Osteoblast (primary cell): ENCODE measurements at regions not wholly inside any gene's neighbourhood (a gene's known extent, or its start where the extent isn't known, plus 50 kb on each side); places are given as distances from the start of the nearest gene placed in this dataset.

ENCODE experiments used
- DNase-seq: peaks from one replicate; pipeline ENCODE4 v3.0.0; 2011; ENCODE audit warnings: low spot score, mixed read lengths; ENCODE audit not compliant: insufficient read length; ENCODE audit errors: missing footprints
- H2AFZ ChIP-seq: 2 replicates; pipeline ENCODE4 v1.6.0; 2011; ENCODE audit warnings: mild to moderate bottlenecking, low read length
- H3K27ac ChIP-seq: 2 replicates; pipeline ENCODE4 v1.5.1; 2011; ENCODE audit warnings: mild to moderate bottlenecking, low read depth, low read length, moderate library complexity
- H3K27me3 ChIP-seq: 2 replicates; pipeline ENCODE4 v1.6.0; 2012; ENCODE audit warnings: mild to moderate bottlenecking, control low read depth, inconsistent platforms, low read length, moderate library complexity; ENCODE audit not compliant: insufficient read depth
- H3K36me3 ChIP-seq: 2 replicates; pipeline ENCODE4 v1.5.1; 2011; ENCODE audit warnings: mild to moderate bottlenecking, low read length, control low read depth, moderate library complexity; ENCODE audit not compliant: insufficient read depth
- H3K4me1 ChIP-seq: 2 replicates; pipeline ENCODE4 v1.5.1; 2011; ENCODE audit warnings: mild to moderate bottlenecking, low read length, control low read depth, moderate library complexity; ENCODE audit not compliant: insufficient read depth
- H3K4me2 ChIP-seq: 2 replicates; pipeline ENCODE4 v1.6.0; 2011; ENCODE audit warnings: mild to moderate bottlenecking, low read length; ENCODE audit not compliant: insufficient read depth
- H3K4me3 ChIP-seq: fragments of 200-600 bp; sonication (generic); 3 replicates; pipeline ENCODE4 v1.5.1; 2012; ENCODE audit warnings: mild to moderate bottlenecking, low read length, inconsistent platforms; ENCODE audit not compliant: insufficient read depth
- H3K79me2 ChIP-seq: 2 replicates; pipeline ENCODE4 v1.6.0; 2012; ENCODE audit warnings: mild to moderate bottlenecking, low read length, control low read depth, inconsistent platforms; ENCODE audit not compliant: insufficient read depth
- H3K9me3 ChIP-seq: 2 replicates; pipeline ENCODE4 v1.5.1; 2011; ENCODE audit warnings: low read depth, low read length, control low read depth
- H4K20me1 ChIP-seq: 2 replicates; pipeline ENCODE4 v1.6.0; 2012; ENCODE audit warnings: mild to moderate bottlenecking, low read length, control low read depth; ENCODE audit not compliant: insufficient read depth
- TF ChIP-seq, protein P1 (sequence below): IDR thresholded peaks from 2 replicates; pipeline ENCODE4 v1.5.1; 2011; ENCODE audit warnings: mild to moderate bottlenecking, low read depth, low read length, moderate library complexity; ENCODE audit errors: extremely low read depth

DNA sequence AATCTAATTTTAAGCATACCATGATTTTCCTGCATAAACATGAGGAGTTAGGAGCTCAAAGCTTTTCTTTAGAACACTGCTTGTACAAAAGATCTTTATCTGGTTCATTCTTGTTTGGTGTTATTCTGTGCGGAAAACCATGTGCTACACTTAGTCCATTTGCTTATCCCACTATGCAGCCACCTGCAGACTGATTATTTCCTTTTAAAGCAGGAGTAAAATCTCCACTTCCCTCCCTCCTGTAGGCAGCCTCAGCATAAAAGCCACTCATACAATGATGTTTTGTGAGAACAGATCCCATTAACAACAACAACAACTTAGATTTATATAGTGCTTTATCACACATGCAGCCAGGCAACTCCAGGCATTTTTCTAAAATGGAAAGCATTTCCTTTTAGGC, 355.3 kb upstream of the NEGR1 start:
- Histone ChIP-seq H3K9me3 (no peaks in the 10 kb centered on the region), H4K20me1 (no peaks in the 10 kb centered on the region), H2AFZ (no peak overlapping the region), H3K4me1 (peaks cover 22% of the 10 kb centered on the region), H3K27me3 (no peaks in the 10 kb centered on the region), H3K36me3 (no peaks in the 10 kb centered on the region), H3K79me2 (no peaks in the 10 kb centered on the region), H3K27ac (no peak overlapping the region), H3K4me3 (no peak overlapping the region), H3K4me2 (no peak overlapping the region)
- no peak for DNase-seq
- TF ChIP-seq, protein P1, sequence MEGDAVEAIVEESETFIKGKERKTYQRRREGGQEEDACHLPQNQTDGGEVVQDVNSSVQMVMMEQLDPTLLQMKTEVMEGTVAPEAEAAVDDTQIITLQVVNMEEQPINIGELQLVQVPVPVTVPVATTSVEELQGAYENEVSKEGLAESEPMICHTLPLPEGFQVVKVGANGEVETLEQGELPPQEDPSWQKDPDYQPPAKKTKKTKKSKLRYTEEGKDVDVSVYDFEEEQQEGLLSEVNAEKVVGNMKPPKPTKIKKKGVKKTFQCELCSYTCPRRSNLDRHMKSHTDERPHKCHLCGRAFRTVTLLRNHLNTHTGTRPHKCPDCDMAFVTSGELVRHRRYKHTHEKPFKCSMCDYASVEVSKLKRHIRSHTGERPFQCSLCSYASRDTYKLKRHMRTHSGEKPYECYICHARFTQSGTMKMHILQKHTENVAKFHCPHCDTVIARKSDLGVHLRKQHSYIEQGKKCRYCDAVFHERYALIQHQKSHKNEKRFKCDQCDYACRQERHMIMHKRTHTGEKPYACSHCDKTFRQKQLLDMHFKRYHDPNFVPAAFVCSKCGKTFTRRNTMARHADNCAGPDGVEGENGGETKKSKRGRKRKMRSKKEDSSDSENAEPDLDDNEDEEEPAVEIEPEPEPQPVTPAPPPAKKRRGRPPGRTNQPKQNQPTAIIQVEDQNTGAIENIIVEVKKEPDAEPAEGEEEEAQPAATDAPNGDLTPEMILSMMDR: no peak

DNA sequence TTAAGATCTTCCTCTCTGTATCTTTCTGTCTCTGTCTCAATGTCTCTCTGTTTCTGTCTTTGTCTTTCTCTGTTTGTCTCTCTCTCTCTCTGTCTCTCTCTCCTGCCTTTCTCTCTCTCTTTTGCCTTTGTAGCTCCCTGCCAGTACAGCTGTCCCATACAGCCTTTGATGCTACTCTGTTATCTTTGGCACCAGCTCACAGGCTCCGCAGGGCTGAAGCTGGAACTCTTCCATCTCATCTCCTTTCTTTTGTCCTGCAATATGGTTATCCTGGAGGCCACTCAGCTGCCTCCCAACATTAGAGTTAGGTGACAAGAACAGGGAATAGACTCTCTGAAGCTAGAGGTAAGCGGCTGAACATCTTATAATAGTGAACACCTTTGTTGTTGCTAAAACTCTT, 354.3 kb upstream of the NEGR1 start:
- TF ChIP-seq, protein P1: no peak
- Histone ChIP-seq H3K79me2 (no peaks in the 10 kb centered on the region), H3K36me3 (no peaks in the 10 kb centered on the region), H3K4me1 (peaks cover 22% of the 10 kb centered on the region), H3K4me2 (peak overlapping the region; percentile 75), H3K9me3 (no peaks in the 10 kb centered on the region), H4K20me1 (no peaks in the 10 kb centered on the region), H3K27ac (no peak overlapping the region), H2AFZ (peak overlapping the region; percentile 53), H3K27me3 (no peaks in the 10 kb centered on the region), H3K4me3 (peak overlapping the region; percentile 23)
- DNase-seq: no peak

DNA sequence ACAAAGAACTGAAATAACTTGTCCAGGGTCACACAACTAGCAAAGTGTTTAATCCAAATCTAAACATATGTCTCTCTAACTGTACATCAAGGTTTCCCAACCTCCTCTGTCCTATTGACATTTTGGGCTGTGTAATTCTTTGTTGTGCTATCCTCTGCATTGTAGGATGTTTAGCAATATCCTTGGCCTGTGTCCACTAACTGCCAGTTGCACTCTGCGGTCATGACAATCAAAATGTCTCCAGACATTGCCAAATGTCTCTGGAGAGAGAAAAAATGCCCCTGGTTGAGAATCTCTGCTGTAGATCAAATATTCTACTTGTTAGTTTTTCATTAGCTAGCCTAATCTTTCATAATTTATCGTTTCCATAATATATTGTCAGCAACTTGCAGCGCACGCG, 353.4 kb upstream of the NEGR1 start:
- H3K4me2 ChIP-seq: peak overlapping the region; percentile 75
- no peaks in the 10 kb centered on the region for H3K9me3 ChIP-seq
- no peaks in the 10 kb centered on the region for H3K27me3 ChIP-seq
- H3K4me1 ChIP-seq: peaks cover 22% of the 10 kb centered on the region
- H3K79me2 ChIP-seq: no peaks in the 10 kb centered on the region
- TF ChIP-seq, protein P1: no peak
- no peak overlapping the region for H2AFZ ChIP-seq
- H3K4me3 ChIP-seq: peak overlapping the region; percentile 31
- DNase-seq: no peak
- H3K27ac ChIP-seq: no peak overlapping the region
- no peaks in the 10 kb centered on the region for H4K20me1 ChIP-seq
- H3K36me3 ChIP-seq: no peaks in the 10 kb centered on the region

DNA sequence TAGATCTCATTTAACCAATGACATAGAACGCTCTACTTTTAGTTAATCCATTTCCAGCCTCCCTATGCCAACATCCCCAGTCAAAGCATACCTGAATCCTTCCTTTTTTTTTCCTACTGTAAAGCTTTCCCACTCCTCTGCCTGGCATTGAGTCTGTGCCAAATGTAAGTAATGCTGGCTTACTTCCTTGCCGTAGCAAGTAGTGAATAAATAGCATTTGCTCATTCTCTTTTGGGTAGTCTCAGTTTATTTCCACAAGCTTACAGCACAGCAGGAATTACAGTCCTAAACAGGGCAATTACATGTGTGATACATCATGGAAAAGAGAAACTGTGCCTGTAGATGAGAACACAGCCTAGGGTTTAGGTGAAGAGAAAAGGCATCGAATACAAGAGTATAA, 352.6 kb upstream of the NEGR1 start:
- Histone ChIP-seq H3K4me1 (peaks cover 22% of the 10 kb centered on the region), H3K4me2 (no peak overlapping the region), H3K4me3 (no peak overlapping the region), H3K27ac (no peak overlapping the region), H2AFZ (no peak overlapping the region), H3K9me3 (no peaks in the 10 kb centered on the region), H4K20me1 (no peaks in the 10 kb centered on the region), H3K79me2 (no peaks in the 10 kb centered on the region), H3K36me3 (no peaks in the 10 kb centered on the region), H3K27me3 (no peaks in the 10 kb centered on the region)
- TF ChIP-seq, protein P1: no peak
- DNase-seq: no peak
